ENCODE measurements at regions not wholly inside any gene's neighbourhood (a gene's known extent, or its start where the extent isn't known, plus 50 kb on each side); places are given as distances from the start of the nearest gene placed in this dataset.

DNA sequence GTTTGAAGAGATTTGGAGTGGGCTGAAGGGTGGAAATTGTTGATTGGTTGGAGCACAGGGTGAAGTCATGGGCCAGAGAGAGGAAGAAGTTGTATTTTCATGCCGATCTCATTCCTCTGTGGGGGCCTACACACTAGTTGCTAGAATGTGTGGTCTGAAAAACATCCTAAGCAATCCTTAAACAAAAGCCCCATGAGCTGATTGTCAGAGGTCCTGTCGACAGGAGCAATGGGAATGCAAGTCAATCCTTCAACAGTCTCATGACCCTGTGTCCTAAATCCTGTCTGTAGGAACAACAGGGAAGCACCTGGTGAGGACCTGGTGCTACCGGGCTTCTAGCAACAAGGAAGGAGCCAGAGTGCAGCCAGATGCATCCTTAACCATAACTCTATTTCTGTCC lies 324.0 kb upstream of the TMEM132C start:
- POLR2A ChIA-PET = no interaction called here
- H3K27ac Mint-ChIP-seq = no peak overlapping the region
- ATAC-seq (no peak), DNase-seq (no peak)
- CTCF ChIA-PET = no interaction called here
- TF ChIP-seq, protein P1, sequence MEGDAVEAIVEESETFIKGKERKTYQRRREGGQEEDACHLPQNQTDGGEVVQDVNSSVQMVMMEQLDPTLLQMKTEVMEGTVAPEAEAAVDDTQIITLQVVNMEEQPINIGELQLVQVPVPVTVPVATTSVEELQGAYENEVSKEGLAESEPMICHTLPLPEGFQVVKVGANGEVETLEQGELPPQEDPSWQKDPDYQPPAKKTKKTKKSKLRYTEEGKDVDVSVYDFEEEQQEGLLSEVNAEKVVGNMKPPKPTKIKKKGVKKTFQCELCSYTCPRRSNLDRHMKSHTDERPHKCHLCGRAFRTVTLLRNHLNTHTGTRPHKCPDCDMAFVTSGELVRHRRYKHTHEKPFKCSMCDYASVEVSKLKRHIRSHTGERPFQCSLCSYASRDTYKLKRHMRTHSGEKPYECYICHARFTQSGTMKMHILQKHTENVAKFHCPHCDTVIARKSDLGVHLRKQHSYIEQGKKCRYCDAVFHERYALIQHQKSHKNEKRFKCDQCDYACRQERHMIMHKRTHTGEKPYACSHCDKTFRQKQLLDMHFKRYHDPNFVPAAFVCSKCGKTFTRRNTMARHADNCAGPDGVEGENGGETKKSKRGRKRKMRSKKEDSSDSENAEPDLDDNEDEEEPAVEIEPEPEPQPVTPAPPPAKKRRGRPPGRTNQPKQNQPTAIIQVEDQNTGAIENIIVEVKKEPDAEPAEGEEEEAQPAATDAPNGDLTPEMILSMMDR (IDR thresholded peaks at IDR 0.05) = no peak
- intact Hi-C loops (cut with micrococcal nuclease) = no loop called here
- peaks cover 14% of the 10 kb centered on the region for H3K9me3 Mint-ChIP-seq
- H3K27me3 Mint-ChIP-seq = no peaks in the 10 kb centered on the region
- no peaks in the 10 kb centered on the region for H3K36me3 Mint-ChIP-seq (ENCODE audit: low read depth)
- H3K4me1 Mint-ChIP-seq (ENCODE audit: low read depth) = no peaks in the 10 kb centered on the region
- H3K4me3 Mint-ChIP-seq = no peak overlapping the region

DNA sequence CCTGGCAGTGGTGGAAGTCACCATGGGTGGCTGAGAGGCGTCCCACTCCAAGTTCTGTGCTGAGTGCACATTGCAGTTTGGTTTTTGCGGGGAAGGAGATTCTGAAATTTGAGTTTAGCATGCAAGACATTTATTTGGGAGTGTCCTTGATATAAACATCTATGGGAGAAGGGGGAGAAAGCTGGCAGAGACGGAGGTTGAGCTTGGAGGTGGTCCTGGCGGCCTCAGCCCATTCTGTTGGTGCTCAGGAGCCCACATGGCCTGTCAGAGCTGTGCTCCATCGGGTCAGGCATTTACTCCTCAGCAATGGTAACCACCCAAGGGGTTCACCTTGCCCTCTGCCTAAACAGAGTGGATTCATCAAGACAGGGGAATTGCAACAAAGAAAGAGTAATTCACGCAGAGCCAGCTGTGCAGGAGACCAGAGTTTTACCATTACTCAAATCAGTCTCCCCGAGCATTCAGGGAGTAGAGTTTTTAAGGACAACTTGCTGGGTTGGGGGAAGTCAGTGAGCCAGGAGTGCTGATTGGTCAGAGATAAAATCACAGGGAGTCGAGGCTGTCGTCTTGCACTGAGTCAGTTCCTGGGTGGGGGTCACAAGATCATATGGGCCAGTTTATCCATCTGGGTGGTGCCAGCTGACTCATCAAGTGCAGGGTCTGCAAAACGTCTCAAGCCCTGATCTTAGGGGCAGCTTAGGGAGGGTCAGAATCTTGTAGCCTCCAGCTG lies 323.3 kb upstream of the TMEM132C start:
- DNase-seq (no peak), ATAC-seq (no peak)
- Mint-ChIP-seq H3K36me3 (ENCODE audit: low read depth) (no peaks in the 10 kb centered on the region), H3K4me3 (no peak overlapping the region), H3K4me1 (ENCODE audit: low read depth) (no peaks in the 10 kb centered on the region), H3K27me3 (no peaks in the 10 kb centered on the region), H3K27ac (no peak overlapping the region), H3K9me3 (peaks cover 14% of the 10 kb centered on the region)
- TF ChIP-seq, protein P1 (IDR thresholded peaks at IDR 0.05) = no peak
- ChIA-PET POLR2A (no interaction called here), CTCF (no interaction called here)
- intact Hi-C loops (cut with micrococcal nuclease) = no loop called here

DNA sequence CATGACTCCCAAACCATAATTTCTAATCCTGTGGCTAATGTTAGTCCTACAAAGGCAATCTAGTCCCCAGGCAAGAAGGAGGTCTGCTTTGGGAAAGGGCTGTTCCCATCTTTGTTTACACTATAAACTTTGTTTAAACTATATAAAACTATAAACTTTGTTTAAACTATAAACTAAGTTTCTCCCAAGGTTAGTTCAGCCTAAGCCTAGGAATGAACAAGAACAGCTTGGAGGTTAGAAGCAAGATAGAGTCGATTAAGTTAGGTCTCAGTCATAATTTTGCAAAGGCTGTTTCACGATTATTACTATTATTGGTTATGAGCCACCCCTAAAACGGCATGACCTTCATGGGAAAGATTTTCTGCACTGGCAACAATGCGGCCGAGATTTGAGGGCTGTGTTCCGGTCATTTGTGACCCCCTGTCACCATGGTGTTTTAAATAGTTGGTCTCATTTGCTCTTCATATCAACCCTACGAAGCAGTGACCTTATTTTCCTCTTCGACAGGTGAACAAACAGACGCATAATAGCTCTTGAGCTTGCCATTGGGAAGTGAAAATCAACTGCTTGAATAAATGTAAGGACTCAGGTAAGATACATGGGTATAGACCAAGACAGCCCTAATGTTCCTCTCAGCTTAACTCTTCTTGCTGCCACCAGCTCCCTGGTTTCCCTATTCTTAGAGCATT lies 322.6 kb upstream of the TMEM132C start:
- intact Hi-C loops (cut with micrococcal nuclease) = no loop called here
- H3K27me3 Mint-ChIP-seq = no peaks in the 10 kb centered on the region
- H3K27ac Mint-ChIP-seq = no peak overlapping the region
- ATAC-seq (no peak), DNase-seq (no peak)
- TF ChIP-seq, protein P1 (IDR thresholded peaks at IDR 0.05) = no peak
- no peaks in the 10 kb centered on the region for H3K4me1 Mint-ChIP-seq (ENCODE audit: low read depth)
- H3K36me3 Mint-ChIP-seq (ENCODE audit: low read depth) = no peaks in the 10 kb centered on the region
- H3K9me3 Mint-ChIP-seq = peaks cover 14% of the 10 kb centered on the region
- CTCF ChIA-PET = no interaction called here
- no peak overlapping the region for H3K4me3 Mint-ChIP-seq
- POLR2A ChIA-PET = no interaction called here

DNA sequence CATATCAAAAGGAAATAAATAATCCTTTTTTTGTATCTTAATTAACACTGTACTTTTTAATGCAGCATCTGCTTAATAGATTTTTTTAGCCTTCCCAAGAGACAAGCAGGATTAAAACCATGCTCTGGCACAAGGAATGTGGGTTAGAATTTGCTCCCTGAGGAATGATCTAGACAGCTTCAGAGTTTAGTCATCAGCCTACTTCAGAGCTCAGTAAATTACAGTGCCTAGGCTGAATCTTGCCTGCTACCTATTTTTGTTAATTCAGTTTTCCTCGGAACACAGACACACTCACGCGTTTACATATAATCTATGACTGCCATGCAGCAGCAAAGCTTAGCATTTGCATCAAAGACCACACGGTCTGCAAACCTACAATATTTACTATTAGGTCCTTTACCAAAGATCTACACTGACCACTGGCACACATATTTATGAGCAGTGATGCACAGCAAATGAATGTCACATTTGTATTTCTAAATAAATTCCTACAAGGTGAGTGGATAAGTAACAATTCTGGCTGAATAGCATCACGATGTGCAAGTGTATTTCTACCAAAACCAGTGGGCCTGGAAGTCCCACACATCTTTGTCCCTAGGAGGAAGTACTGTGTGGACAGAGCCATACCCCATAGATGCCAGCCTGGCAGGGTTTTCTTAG lies 309.8 kb upstream of the TMEM132C start:
- peaks cover 3% of the 10 kb centered on the region for H3K9me3 Mint-ChIP-seq
- H3K4me1 Mint-ChIP-seq (ENCODE audit: low read depth) = no peaks in the 10 kb centered on the region
- intact Hi-C loops (cut with micrococcal nuclease) = no loop called here
- ChIA-PET POLR2A (no interaction called here), CTCF (no interaction called here)
- TF ChIP-seq, protein P1 (IDR thresholded peaks at IDR 0.05) = no peak
- no peak for ATAC-seq
- H3K27me3 Mint-ChIP-seq = no peaks in the 10 kb centered on the region
- H3K27ac Mint-ChIP-seq = no peak overlapping the region
- no peak for DNase-seq
- no peaks in the 10 kb centered on the region for H3K36me3 Mint-ChIP-seq (ENCODE audit: low read depth)
- no peak overlapping the region for H3K4me3 Mint-ChIP-seq

DNA sequence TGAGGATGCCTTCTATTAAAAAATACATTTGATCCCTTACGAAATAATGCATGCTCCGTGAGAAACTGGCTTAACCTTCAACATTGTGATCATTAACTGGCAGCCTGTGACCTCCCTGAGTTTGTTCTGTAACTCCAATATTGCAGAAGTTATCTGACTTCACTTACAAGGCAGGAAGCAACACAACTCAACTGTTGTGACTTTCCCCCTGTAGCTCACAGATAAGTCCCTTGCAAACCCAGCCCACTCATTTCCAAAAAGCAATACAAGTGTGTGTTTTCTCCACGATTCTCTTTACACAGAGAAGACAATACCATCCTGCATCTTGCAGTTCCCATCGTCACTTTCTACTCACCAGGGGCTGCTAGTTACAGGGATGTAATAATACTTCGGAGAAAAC lies 304.7 kb upstream of the TMEM132C start:
- no peak overlapping the region for H3K27ac Mint-ChIP-seq
- no peak overlapping the region for H3K4me3 Mint-ChIP-seq
- DNase-seq (no peak), ATAC-seq (no peak)
- intact Hi-C loops (cut with micrococcal nuclease) = no loop called here
- ChIA-PET CTCF (no interaction called here), POLR2A (no interaction called here)
- H3K4me1 Mint-ChIP-seq (ENCODE audit: low read depth) = no peaks in the 10 kb centered on the region
- no peaks in the 10 kb centered on the region for H3K27me3 Mint-ChIP-seq
- peaks cover 14% of the 10 kb centered on the region for H3K9me3 Mint-ChIP-seq
- H3K36me3 Mint-ChIP-seq (ENCODE audit: low read depth) = no peaks in the 10 kb centered on the region
- TF ChIP-seq, protein P1 (IDR thresholded peaks at IDR 0.05) = no peak
